Lower leg skin (tissue), 3 donors: ENCODE measurements at regions not wholly inside any gene's neighbourhood (a gene's known extent, or its start where the extent isn't known, plus 50 kb on each side); places are given as distances from the start of the nearest gene placed in this dataset.

Experiments
- POLR2A ChIP-seq, 2 donors: fragments of 450-650 bp; IDR thresholded peaks; one replicate each; pipeline ENCODE4 v1.6.1; 2016 to 2017; ENCODE audit warnings: antibody characterized with exemption in 2 of 2, mild to moderate bottlenecking in 1 of 2, moderate library complexity in 1 of 2
- TF ChIP-seq, protein P1 (sequence below), 3 donors: fragments of 450-650 bp; IDR thresholded peaks; one replicate each; pipeline ENCODE4 v1.5.1; 2016; ENCODE audit warnings: antibody characterized with exemption in 3 of 3, mild to moderate bottlenecking in 3 of 3, moderate library complexity in 2 of 3

DNA sequence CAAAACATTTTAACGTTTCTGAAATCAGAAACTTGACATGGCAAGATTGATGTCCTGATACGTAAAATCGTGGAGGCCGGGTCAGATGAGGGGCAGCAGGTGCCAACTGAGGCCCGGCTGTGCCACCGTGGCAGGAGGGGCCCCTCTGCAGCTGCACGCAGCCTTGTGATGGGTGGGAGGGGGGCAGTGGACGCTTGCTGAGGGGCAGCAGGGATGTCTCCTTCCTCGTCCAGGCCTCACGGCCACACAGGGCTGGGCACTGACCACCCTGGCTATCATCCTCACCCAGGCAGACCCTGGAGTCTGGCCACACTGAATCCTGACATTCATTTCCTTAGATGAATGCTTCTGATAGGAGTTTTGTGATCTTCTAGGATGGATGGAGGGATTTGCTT lies 114.7 kb downstream of the ERMARD start:
- TF ChIP-seq, protein P1, sequence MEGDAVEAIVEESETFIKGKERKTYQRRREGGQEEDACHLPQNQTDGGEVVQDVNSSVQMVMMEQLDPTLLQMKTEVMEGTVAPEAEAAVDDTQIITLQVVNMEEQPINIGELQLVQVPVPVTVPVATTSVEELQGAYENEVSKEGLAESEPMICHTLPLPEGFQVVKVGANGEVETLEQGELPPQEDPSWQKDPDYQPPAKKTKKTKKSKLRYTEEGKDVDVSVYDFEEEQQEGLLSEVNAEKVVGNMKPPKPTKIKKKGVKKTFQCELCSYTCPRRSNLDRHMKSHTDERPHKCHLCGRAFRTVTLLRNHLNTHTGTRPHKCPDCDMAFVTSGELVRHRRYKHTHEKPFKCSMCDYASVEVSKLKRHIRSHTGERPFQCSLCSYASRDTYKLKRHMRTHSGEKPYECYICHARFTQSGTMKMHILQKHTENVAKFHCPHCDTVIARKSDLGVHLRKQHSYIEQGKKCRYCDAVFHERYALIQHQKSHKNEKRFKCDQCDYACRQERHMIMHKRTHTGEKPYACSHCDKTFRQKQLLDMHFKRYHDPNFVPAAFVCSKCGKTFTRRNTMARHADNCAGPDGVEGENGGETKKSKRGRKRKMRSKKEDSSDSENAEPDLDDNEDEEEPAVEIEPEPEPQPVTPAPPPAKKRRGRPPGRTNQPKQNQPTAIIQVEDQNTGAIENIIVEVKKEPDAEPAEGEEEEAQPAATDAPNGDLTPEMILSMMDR (IDR thresholded peaks at IDR 0.05) = no peak
- TF ChIP-seq POLR2A (IDR thresholded peaks at IDR 0.05) = no peak
